ENCODE measurements at regions not wholly inside any gene's neighbourhood (a gene's known extent, or its start where the extent isn't known, plus 50 kb on each side); places are given as distances from the start of the nearest gene placed in this dataset.
A peak's percentile ranks its signal among the peaks of the same experiment; 100 is the strongest.

DNA sequence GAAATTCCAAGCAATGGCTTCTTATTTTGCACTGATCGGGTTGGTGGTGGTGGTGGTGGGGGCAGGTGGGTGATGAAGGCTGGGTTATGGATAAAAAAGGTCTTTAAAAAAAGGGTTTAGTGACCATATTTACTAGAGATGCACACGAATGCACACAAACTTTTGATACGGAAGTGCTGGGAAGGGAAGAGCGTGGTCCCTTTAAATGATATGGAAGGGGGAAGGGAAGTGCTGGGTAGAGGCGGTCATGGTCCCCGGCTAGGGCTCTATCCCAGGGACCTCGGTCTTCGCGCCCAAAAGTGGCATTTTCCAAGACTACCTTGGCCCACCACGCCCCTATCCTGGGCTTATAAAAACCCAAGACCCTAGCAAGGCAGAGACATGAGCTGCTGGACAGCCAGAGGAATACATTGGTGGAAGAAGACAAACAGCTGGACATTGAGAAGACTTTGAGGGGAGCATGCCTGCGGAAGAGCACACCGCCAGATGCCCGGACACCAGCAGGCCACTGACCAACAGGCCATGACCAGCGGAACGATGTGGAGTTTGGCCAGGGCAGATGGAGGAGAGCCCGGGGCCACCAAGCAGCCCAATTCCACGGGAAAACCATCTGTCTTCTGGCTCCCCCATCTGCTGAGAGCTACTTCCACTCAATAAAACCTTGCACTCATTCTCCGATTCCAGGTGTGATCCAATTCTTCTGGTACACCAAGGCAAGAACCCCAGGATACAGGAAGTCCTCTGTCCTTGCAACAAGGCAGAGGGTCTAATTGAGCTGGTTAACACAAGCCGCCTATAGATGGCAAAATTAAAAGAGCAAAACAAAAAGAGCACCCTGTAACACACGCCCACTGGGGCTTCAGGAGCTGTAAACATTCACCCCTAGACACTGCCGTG is 1720.2 kb downstream of the MRPL39 start:
- H4K20me1 ChIP-seq = no peaks in the 10 kb centered on the region
- peak overlapping the region in 10 of 11 experiments; percentile 28 to 87 (median 80); a peak in 20 of 22 replicates for H3K27ac ChIP-seq
- H3K4me2 ChIP-seq = peak overlapping the region; percentile 57 to 86 (median 75)
- H3K9me3 ChIP-seq (replicated peaks in 1 of 11) = peaks cover 0 to 24% (median 7%) of the 10 kb centered on the region in 11 experiments; a peak in 9 of 22 replicates
- peak overlapping the region; percentile 35 to 80 (median 75); a peak in 21 of 22 replicates for H3K9ac ChIP-seq
- H3K36me3 ChIP-seq = 0 out of 22 replicates have a peak, but pooled peaks cover 0 to 9% (median 0%) of the 10 kb centered on the region in 11 experiments
- no peaks in the 10 kb centered on the region for H3K27me3 ChIP-seq
- H3K4me1 ChIP-seq = peaks cover 10 to 34% (median 21%) of the 10 kb centered on the region in 10 experiments; a peak in 18 of 20 replicates
- no peak for TF ChIP-seq Cebpa-rat (IDR thresholded peaks at IDR 0.05)
- H3K4me3 ChIP-seq = peak overlapping the region; percentile 49 to 72 (median 60)

DNA sequence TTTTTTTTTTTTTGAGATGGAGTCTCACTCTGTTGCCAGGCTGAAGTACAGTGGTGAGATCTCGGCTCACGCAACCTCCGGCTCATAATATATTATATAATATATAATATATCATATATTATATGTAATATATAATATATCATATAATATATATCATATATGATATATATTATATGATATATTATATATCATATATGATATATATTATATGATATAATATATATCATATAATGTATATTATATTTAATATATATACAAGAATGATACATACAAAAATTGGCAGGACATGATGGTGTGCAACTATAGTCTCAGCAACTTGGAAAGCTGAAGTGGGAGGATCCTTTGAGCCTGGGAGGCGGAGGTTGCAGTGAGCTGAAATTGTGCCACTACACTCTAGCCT is 1725.5 kb downstream of the MRPL39 start:
- no peaks in the 10 kb centered on the region for H4K20me1 ChIP-seq
- H3K4me3 ChIP-seq = no peak overlapping the region
- H3K36me3 ChIP-seq = 0 out of 22 replicates have a peak, but pooled peaks cover 0 to 10% (median 0%) of the 10 kb centered on the region in 11 experiments
- peak overlapping the region in 1 of 11 experiments; percentile 25; a peak in 2 of 22 replicates for H3K4me2 ChIP-seq
- no peak for TF ChIP-seq Cebpa-rat (IDR thresholded peaks at IDR 0.05)
- H3K4me1 ChIP-seq = peaks cover 0 to 11% (median 6%) of the 10 kb centered on the region in 10 experiments; a peak in 10 of 20 replicates
- no peak overlapping the region for H3K27ac ChIP-seq
- H3K27me3 ChIP-seq = no peaks in the 10 kb centered on the region
- no peak overlapping the region for H3K9ac ChIP-seq
- H3K9me3 ChIP-seq (replicated peaks in 1 of 11) = peaks cover 0 to 30% (median 9%) of the 10 kb centered on the region in 11 experiments; a peak in 13 of 22 replicates

DNA sequence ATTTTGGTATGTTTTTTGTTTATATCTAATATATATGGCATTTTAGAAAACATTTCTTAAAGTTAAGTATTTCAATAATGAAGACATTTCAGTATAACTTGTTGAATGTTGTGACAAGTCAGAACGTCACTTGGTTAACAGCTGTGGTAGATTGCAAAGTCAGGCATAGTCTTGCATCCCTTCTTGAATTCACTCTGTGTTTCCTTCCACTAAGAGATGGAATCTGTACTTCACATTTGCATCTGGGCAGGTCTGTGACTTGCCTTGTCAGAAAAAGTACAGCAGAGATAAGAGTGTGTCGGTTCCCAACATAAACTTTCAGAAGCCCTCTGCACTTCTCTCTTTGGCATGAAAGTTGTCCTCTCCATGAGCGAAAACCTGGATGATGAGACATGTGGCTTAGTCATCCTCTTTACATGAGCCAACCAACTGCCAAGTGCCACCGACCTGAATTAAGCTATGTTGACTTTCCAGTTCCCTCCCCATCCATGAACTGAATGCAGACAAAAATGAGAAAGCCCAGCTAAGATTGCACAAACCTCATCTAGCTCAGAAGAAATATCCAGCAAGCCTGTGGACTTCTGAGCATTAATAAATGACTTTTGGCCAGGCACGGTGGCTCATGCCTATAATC is 1730.2 kb downstream of the MRPL39 start:
- H4K20me1 ChIP-seq = no peaks in the 10 kb centered on the region
- no peaks in the 10 kb centered on the region for H3K27me3 ChIP-seq
- peaks cover 0 to 12% (median 0%) of the 10 kb centered on the region in 11 experiments; a peak in 1 of 22 replicates for H3K36me3 ChIP-seq
- no peak overlapping the region for H3K9ac ChIP-seq
- no peak overlapping the region for H3K4me2 ChIP-seq
- H3K9me3 ChIP-seq (replicated peaks in 1 of 11) = peaks cover 0 to 30% (median 8%) of the 10 kb centered on the region in 11 experiments; a peak in 16 of 22 replicates
- H3K4me3 ChIP-seq = no peak overlapping the region
- no peak for TF ChIP-seq Cebpa-rat (IDR thresholded peaks at IDR 0.05)
- H3K27ac ChIP-seq = no peak overlapping the region
- peaks cover 0 to 5% (median 0%) of the 10 kb centered on the region in 10 experiments; a peak in 6 of 20 replicates for H3K4me1 ChIP-seq

DNA sequence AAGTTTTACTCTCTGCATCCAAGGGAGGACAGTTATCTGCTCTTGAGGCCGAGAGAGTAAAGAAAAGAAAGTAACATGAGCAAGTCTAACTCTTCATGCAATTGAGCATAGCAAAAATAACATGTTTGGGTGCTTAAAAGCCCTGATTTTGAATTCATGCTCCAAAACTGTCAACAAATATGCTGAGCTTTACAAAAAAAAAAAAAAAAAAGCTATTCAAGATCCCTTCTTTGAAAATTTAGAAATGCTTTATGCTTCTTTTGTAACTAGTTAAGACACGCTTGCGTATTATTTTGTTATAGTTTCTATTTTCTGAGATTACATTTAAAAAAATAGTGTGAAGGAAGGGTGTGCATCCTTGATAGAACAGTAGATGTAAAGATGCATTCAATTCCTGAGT is 1733.0 kb downstream of the MRPL39 start:
- no peak overlapping the region for H3K9ac ChIP-seq
- no peak overlapping the region for H3K27ac ChIP-seq
- no peak overlapping the region for H3K4me3 ChIP-seq
- peaks cover 0 to 53% (median 28%) of the 10 kb centered on the region in 11 experiments; a peak in 18 of 22 replicates for H3K9me3 ChIP-seq (replicated peaks in 1 of 11)
- H3K36me3 ChIP-seq = peaks cover 0 to 17% (median 0%) of the 10 kb centered on the region in 11 experiments; a peak in 2 of 22 replicates
- H3K27me3 ChIP-seq = no peaks in the 10 kb centered on the region
- peaks cover 0 to 4% (median 0%) of the 10 kb centered on the region in 10 experiments; a peak in 2 of 20 replicates for H3K4me1 ChIP-seq
- no peak for TF ChIP-seq Cebpa-rat (IDR thresholded peaks at IDR 0.05)
- H3K4me2 ChIP-seq = no peak overlapping the region
- no peaks in the 10 kb centered on the region for H4K20me1 ChIP-seq

DNA sequence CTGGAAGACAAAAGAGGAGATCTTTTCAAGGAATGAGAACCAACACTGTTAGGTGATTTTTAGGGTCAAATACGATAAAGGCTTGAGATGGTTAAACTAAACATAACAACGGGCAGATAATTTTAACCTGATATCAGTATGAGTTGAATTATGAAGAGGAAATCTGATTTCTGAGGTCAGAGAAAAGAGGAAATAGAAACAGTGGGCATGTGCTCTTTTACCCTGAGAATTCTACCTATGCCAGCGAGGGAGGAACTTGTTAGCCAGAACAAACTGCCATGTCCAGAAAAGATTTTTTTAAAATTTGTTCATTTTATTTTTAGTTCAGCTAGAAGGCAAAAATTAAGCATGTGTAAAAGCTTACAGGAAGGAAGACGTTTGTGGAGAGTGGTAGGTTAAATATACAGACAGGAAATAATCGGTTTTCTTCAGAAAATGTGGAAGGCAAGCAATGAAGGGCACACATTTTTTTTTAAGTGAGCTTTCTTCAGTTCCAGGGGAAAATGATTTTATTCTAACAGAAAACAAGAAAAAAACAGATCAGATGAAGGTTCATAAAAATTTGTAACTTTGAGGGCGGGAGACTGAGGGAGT is 1745.3 kb downstream of the MRPL39 start:
- H4K20me1 ChIP-seq = no peaks in the 10 kb centered on the region
- peaks cover 0 to 15% (median 4%) of the 10 kb centered on the region in 11 experiments; a peak in 11 of 22 replicates for H3K36me3 ChIP-seq
- peak overlapping the region in 9 of 11 experiments; percentile 9 to 76 (median 59); a peak in 17 of 22 replicates for H3K9ac ChIP-seq
- H3K4me1 ChIP-seq = peaks cover 21 to 84% (median 53%) of the 10 kb centered on the region in 10 experiments
- H3K9me3 ChIP-seq (replicated peaks in 1 of 11) = peaks cover 5 to 29% (median 17%) of the 10 kb centered on the region in 11 experiments; a peak in 18 of 22 replicates
- no peak for TF ChIP-seq Cebpa-rat (IDR thresholded peaks at IDR 0.05)
- H3K4me3 ChIP-seq = peak overlapping the region in 6 of 10 experiments; percentile 5 to 47 (median 31); a peak in 7 of 20 replicates
- peak overlapping the region; percentile 59 to 90 (median 70) for H3K4me2 ChIP-seq
- H3K27ac ChIP-seq = peak overlapping the region in 9 of 11 experiments; percentile 42 to 90 (median 80); a peak in 18 of 22 replicates
- H3K27me3 ChIP-seq = no peaks in the 10 kb centered on the region; a peak in 1 of 22 replicates

DNA sequence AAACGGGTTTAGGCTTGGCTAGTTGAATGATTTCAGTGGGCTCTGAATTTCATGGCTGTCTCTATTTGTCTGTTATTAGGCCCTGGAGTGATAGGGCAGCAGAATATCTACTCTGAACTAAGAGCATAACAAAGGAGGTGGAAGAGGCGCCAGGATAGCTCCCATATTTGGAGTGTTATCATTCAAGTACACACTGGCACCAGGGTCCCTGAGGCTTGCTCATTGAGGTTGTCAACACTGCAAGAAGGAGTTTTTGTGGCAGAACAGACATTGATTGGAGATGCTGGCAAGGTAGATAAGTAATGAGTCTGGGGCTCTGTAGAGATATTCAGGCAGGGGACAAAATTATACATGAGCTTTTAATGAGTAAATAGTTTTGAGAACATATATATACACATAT is 1748.4 kb downstream of the MRPL39 start:
- peak overlapping the region in 6 of 11 experiments; percentile 22 to 63 (median 58); a peak in 11 of 22 replicates for H3K27ac ChIP-seq
- H3K9ac ChIP-seq = peak overlapping the region in 3 of 11 experiments; percentile 21 to 47 (median 31); a peak in 5 of 22 replicates
- peak overlapping the region in 2 of 10 experiments; percentile 38 to 40; a peak in 3 of 20 replicates for H3K4me3 ChIP-seq
- TF ChIP-seq Cebpa-rat (IDR thresholded peaks at IDR 0.05) = no peak
- peaks cover 21 to 81% (median 48%) of the 10 kb centered on the region in 10 experiments for H3K4me1 ChIP-seq
- H4K20me1 ChIP-seq = no peaks in the 10 kb centered on the region
- no peaks in the 10 kb centered on the region; a peak in 1 of 22 replicates for H3K27me3 ChIP-seq
- peaks cover 0 to 33% (median 8%) of the 10 kb centered on the region in 11 experiments; a peak in 11 of 22 replicates for H3K36me3 ChIP-seq
- H3K9me3 ChIP-seq (replicated peaks in 1 of 11) = peaks cover 9 to 35% (median 20%) of the 10 kb centered on the region in 11 experiments; a peak in 18 of 22 replicates
- H3K4me2 ChIP-seq = peak overlapping the region in 6 of 11 experiments; percentile 6 to 64 (median 50); a peak in 9 of 22 replicates

DNA sequence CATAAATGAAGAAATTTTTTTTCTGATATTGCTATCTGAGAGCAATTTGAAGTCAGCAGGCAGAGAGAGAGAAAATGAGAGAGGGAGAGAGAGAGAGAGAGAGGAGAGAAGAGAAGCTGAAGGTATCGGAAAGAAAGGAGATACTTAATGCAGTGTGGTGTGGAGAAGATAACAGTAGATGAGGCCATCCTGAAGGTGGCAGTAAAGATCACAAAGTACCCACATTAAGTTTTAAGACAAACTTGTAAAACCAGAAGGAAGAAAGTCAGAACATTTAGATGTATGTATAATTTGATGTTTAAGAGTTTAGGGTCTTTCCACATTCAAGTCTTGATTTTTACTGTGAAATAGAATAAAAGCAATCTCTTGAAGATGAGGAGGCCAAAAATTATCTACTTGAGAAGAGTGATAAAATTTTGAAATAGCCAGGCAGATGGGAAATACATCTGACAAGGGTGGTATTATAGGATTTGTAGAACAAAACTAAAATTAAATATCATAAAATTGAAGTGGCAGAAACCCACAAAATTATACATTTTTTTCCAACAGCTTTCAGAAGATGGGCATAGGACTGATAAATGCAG is 1753.4 kb downstream of the MRPL39 start:
- Histone ChIP-seq H3K9me3 (replicated peaks in 1 of 11) (peaks cover 9 to 47% (median 32%) of the 10 kb centered on the region in 11 experiments; a peak in 19 of 22 replicates), H3K4me1 (peaks cover 0 to 50% (median 16%) of the 10 kb centered on the region in 10 experiments; a peak in 13 of 20 replicates), H3K36me3 (peaks cover 0 to 57% (median 13%) of the 10 kb centered on the region in 11 experiments; a peak in 11 of 22 replicates), H3K4me2 (peak overlapping the region in 5 of 11 experiments; percentile 1 to 57 (median 36); a peak in 7 of 22 replicates), H4K20me1 (no peaks in the 10 kb centered on the region), H3K4me3 (no peak overlapping the region), H3K27me3 (no peaks in the 10 kb centered on the region), H3K27ac (peak overlapping the region in 1 of 11 experiments; percentile 18; a peak in 1 of 22 replicates), H3K9ac (no peak overlapping the region; a peak in 1 of 22 replicates)
- TF ChIP-seq Cebpa-rat (IDR thresholded peaks at IDR 0.05) = no peak

Measured in BLaER1 treated with 17β-estradiol and CSF1 and Interleukin-3, amounts not matched to agents 10 nM and 100 nM (cell line).